ENCODE measurements at regions not wholly inside any gene's neighbourhood (a gene's known extent, or its start where the extent isn't known, plus 50 kb on each side); places are given as distances from the start of the nearest gene placed in this dataset.

DNA sequence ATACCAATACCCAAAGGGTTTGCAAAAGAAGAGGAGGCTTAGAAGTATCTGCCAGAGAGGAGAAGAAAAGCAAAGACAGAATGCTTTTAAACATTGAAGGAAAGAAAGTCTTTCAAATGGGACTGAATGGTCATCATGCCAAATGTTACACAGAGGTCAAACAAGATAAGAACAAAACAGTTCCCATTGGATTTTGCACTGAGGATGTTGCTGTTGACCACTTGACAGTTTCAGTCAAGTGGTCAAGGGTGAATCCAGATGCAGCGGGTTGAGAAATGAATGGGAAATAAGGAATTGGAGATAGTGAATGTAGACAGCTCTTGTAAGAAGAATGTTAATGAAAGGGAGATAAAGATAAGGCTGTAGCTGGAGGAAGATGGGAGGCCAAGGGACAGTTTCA lies 64.8 kb upstream of the FGG start:
- no peaks in the 10 kb centered on the region for H3K9me2 ChIP-seq (ENCODE audit: insufficient read depth, low read length)
- CTCF ChIA-PET (ENCODE audit: unreplicated experiment): no interaction called here
- no peaks in the 10 kb centered on the region for H3K9me3 ChIP-seq (ENCODE audit: low read length)
- H3K4me3 ChIP-seq (ENCODE audit: low read depth, low read length, poor library complexity, severe bottlenecking): no peak overlapping the region
- H3K36me3 ChIP-seq (ENCODE audit: insufficient read depth, low read length): no peaks in the 10 kb centered on the region
- POLR2A ChIA-PET: no interaction called here
- H3K4me2 ChIP-seq (ENCODE audit: low read length): no peak overlapping the region
- no peaks in the 10 kb centered on the region; the same call in 1 of the 2 replicates for H4K20me1 ChIP-seq (ENCODE audit: insufficient read depth, low read length)
- H3K79me2 ChIP-seq (ENCODE audit: insufficient read depth, low read depth, low read length): no peaks in the 10 kb centered on the region
- intact Hi-C loops (cut with micrococcal nuclease; ENCODE audit: unreplicated experiment): no loop called here
- TF ChIP-seq EZH2phosphoT487 (IDR thresholded peaks at IDR 0.05; ENCODE audit: borderline replicate concordance, low read depth, low read length) (no peak), CTCF (conservative IDR thresholded peaks at IDR 0.05; ENCODE audit: low read length) (no peak)
- H3K27ac ChIP-seq (ENCODE audit: low read depth, low read length, poor library complexity, severe bottlenecking): no peak overlapping the region
- DNase-seq (ENCODE audit: low spot score): no peak
- no TSS peak for BruUV-seq (replicated peaks)
- no peaks in the 10 kb centered on the region for H3K4me1 ChIP-seq (ENCODE audit: insufficient read depth, low read length, poor library complexity, severe bottlenecking)
- H2AFZ ChIP-seq (ENCODE audit: low read length): no peak overlapping the region

GRCh38 chr4:154677923-154678322 lies 65.5 kb upstream of the FGG start:
- Histone ChIP-seq H4K20me1 (ENCODE audit: insufficient read depth, low read length) (no peaks in the 10 kb centered on the region; the same call in 1 of the 2 replicates), H3K9me2 (ENCODE audit: insufficient read depth, low read length) (no peaks in the 10 kb centered on the region), H3K9me3 (ENCODE audit: low read length) (no peaks in the 10 kb centered on the region), H3K4me1 (ENCODE audit: insufficient read depth, low read length, poor library complexity, severe bottlenecking) (no peaks in the 10 kb centered on the region), H3K27ac (ENCODE audit: low read depth, low read length, poor library complexity, severe bottlenecking) (no peak overlapping the region), H3K79me2 (ENCODE audit: insufficient read depth, low read depth, low read length) (no peaks in the 10 kb centered on the region), H3K36me3 (ENCODE audit: insufficient read depth, low read length) (no peaks in the 10 kb centered on the region), H3K4me2 (ENCODE audit: low read length) (no peak overlapping the region), H3K4me3 (ENCODE audit: low read depth, low read length, poor library complexity, severe bottlenecking) (no peak overlapping the region), H2AFZ (ENCODE audit: low read length) (no peak overlapping the region)
- TF ChIP-seq EZH2phosphoT487 (IDR thresholded peaks at IDR 0.05; ENCODE audit: borderline replicate concordance, low read depth, low read length) (no peak), CTCF (conservative IDR thresholded peaks at IDR 0.05; ENCODE audit: low read length) (no peak)
- BruUV-seq (replicated peaks): no TSS peak
- intact Hi-C loops (cut with micrococcal nuclease; ENCODE audit: unreplicated experiment): no loop called here
- no peak for DNase-seq (ENCODE audit: low spot score)
- ChIA-PET CTCF (ENCODE audit: unreplicated experiment) (no interaction called here), POLR2A (no interaction called here)

- BruUV-seq (replicated peaks): no TSS peak
These were observed 59.7 kb upstream of the LRAT start for GRCh38 chr4:154683956-154684681.

More at GRCh38 chr4:154683956-154684681, 59.7 kb upstream of the LRAT start:
- Histone ChIP-seq H3K36me3 (ENCODE audit: insufficient read depth, low read length) (no peaks in the 10 kb centered on the region), H3K4me3 (ENCODE audit: low read depth, low read length, poor library complexity, severe bottlenecking) (no peak overlapping the region), H2AFZ (ENCODE audit: low read length) (no peak overlapping the region), H3K9me2 (ENCODE audit: insufficient read depth, low read length) (no peaks in the 10 kb centered on the region), H3K9me3 (ENCODE audit: low read length) (no peaks in the 10 kb centered on the region), H3K27ac (ENCODE audit: low read depth, low read length, poor library complexity, severe bottlenecking) (no peak overlapping the region), H3K79me2 (ENCODE audit: insufficient read depth, low read depth, low read length) (no peaks in the 10 kb centered on the region), H4K20me1 (ENCODE audit: insufficient read depth, low read length) (no peaks in the 10 kb centered on the region), H3K4me2 (ENCODE audit: low read length) (no peak overlapping the region), H3K4me1 (ENCODE audit: insufficient read depth, low read length, poor library complexity, severe bottlenecking) (no peaks in the 10 kb centered on the region)
- TF ChIP-seq EZH2phosphoT487 (IDR thresholded peaks at IDR 0.05; ENCODE audit: borderline replicate concordance, low read depth, low read length) (no peak), CTCF (conservative IDR thresholded peaks at IDR 0.05; ENCODE audit: low read length) (no peak)
- ChIA-PET POLR2A (interaction anchor here (0.7 kb wide), 1 partner anchor 128 kb away, joined by 4 read pairs; no protein-coding TSS in a partner anchor), CTCF (ENCODE audit: unreplicated experiment) (no interaction called here)
- intact Hi-C loops (cut with micrococcal nuclease; ENCODE audit: unreplicated experiment): no loop called here
- no peak for DNase-seq (ENCODE audit: low spot score)
